Dermis microvascular lymphatic vessel endothelial cell (primary cell): ENCODE measurements at regions not wholly inside any gene's neighbourhood (a gene's known extent, or its start where the extent isn't known, plus 50 kb on each side); places are given as distances from the start of the nearest gene placed in this dataset.
A peak's percentile ranks its signal among the peaks of the same experiment; 100 is the strongest.

Source experiments
- DNase-seq, 2 donors: peaks; one replicate each; pipeline versions ENCODE4 v3.0.0 to v3.0.0-alpha.2; 2010; ENCODE audit warnings: low read depth in 2 of 2

GRCh38 chr10:52897162-52897561 lies 124.6 kb upstream of the MBL2 start:
- no peak for DNase-seq

GRCh38 chr10:52895059-52895458 lies 122.5 kb upstream of the MBL2 start:
- DNase-seq = no peak

DNA sequence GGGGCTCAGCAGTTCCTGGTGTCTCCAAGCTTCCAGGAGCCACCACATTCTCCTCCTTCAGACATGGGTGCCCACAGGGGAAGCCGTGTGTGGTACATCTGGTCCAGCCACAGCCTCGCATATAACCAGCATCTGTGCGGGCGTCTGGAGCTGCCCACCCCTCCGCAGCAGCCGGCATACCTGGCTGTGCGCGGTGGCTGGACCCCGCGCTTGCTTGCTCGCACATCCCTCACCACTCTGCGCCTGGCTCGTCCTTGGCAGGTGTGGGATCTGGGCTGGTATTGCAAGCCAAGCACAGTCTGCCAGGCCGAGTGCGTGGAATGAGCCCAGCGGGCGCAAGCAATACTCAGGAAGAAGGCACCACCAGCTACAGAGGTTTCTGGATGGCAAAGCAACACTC lies 117.7 kb upstream of the MBL2 start:
- DNase-seq = no peak

DNA sequence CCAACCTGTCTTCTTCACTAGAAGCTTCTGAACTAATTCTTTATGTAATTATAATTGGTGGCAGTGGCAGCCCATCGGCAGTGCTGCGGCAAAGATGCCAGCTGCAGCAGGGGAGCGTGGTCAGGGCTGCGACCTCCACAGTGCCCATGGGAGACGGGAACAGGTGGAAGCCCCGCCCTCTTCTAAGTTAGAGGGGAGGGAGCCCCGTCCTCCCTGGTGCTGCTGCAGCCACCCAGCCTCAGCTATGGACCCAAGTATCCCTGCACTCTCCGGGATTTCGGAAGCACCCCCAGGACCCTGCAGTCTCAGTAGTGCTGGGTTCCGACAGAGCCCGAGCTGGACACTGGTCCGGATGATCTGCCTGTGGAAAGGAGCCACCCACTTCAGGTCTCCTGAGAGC lies 117.0 kb upstream of the MBL2 start:
- DNase-seq = no peak

DNA sequence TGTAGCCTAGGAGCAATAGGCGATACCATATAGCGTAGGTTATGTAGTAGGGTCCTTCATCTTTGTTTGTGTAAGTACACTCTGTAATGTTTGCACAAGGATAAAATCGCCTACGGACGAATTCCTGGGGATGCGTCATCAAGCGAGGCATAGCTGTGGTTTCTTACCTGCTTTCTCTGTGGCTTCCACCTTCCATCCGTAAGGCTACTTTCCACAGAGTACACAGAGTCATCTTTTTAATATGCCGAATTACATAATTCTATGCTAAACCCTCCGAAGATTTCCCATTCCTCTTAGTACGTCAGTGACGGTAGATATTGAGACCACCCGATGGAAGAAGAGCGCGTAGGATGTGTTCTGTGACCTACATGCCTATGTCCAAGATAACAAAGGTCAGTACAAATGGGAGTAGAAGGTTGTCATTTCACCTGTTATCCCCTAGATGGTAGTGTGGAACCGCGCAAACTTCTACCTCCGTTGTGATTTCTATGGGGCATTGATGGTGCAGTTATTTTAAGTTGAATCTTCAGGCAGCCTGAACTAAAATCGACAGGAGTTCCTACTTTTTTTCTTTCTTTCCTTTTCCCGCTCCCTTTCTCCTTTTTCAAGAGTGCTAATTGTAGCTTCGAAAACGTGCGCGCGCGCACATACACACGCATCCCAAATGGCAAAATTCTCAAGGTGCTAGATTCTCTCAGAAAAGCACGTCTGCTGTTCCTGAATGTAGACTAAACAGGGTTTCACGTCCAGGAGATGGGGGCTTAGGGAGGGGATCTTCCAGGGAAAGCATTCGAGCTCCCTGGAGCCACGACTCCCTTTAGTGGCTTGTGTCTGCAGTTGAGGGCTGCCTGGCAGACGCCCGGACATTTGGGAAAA lies 111.7 kb upstream of the MBL2 start:
- peak; percentile 17 to 52 for DNase-seq

DNA sequence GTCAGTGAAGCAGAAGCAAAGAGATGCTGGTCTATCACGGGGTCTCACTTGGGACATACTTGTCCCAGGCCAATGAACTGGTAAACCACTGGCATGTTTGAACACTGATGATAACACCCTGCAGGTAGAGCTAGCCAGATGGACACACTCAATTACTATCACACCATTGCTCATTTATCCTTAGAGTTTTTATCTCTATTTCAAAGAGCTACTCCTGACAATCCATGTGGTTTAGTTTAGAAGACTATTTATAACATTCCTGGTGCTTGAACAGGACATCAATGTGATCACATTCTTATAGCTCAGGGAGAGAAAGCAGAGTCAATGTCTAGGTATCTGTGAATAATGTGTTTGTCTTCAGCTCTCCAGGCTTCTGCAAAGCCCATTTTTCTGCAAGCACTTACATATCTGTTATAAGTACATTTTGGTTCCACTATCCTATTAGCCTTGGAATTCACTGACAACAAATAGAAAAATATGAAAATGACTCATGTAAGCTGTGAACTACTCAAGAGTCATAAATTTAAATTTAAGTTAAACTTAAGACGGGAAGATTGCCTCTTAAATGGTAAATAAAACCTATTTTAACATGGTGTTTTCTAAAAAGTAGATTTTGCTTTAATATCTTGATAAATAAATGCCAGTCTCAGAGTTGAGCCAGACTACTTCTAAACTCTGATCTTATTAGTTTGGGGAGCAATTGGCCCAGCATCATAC lies 106.7 kb upstream of the MBL2 start:
- no peak for DNase-seq

GRCh38 chr10:52877451-52877850 lies 104.9 kb upstream of the MBL2 start:
- no peak for DNase-seq

GRCh38 chr10:52875336-52875735 lies 102.8 kb upstream of the MBL2 start:
- DNase-seq = no peak

DNA sequence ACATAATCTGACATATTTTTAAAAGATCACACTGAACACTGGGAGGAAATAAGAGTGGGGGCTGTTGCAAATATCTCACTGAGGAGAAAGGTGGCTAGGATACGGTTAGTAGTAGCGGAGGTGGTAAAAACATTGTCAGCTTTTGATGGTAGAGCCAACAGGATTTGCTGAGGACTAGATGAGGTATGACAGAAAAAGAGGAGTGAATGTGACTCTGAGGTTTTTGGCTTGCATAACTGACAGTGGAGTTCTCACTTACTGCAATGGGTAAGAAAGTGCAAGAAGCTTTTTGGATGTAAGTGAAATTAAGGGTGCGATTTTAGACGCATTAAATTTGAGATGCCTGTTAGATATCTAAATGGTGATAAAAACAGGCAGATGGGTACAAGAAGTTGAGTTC lies 102.0 kb upstream of the MBL2 start:
- DNase-seq = no peak

DNA sequence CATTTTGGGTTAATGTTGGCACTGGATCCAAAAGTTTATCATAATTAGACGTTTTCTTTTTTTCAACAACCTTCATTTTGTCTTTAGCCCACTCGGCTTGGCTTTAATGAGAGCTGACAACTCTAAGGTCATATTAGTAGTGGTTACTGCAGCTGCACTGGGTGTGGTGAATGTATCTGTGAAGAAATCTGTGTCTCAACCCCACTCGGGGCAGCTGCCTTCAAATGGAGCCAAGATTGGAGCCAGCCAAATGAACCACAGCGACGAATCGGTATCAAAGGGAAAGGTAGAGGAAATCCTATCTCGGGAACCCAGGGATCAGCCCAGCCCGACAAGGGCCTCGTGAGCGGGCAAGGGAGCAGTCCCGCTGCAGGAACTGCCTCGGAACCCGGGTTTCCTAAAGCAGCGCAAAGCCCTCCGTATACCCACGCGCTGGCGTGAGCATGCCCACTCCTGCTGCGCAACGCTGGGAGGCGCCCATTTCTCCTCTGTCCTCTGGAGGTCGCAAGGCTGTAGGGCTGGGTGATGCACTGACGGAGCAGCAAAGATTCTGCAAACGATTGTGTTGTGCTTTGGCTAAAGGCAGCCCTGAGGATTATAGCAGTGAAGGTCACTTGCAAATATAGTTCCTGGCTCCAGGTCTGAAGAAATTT lies 98.7 kb upstream of the MBL2 start:
- no peak for DNase-seq

DNA sequence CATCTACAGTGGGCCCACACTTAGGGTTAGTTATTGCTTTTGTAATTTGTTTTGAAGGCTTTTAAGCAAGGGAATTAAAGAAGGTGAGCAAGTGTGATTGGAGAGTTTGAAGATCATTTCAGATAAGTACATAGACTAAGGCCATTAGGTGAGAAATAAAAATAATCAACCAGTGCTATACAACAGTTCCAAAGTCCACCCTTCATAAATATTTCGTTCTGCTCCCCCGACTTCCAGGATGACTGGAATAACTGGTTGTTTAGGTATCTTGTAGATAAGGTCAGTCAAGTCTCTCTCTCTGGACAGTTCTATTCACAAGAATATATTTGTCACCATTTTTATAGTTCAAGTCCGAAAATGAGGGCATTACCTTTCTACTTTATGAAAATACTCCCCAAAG lies 98.0 kb upstream of the MBL2 start:
- DNase-seq = no peak

GRCh38 chr10:52869864-52870263 lies 97.3 kb upstream of the MBL2 start:
- DNase-seq = no peak

- DNase-seq = no peak
Observed at GRCh38 chr10:52865213-52865612, 92.6 kb upstream of the MBL2 start.

- DNase-seq = no peak
Observed at GRCh38 chr10:52864201-52865106, 91.9 kb upstream of the MBL2 start.

GRCh38 chr10:52858722-52859121 lies 86.1 kb upstream of the MBL2 start:
- DNase-seq = no peak

DNA sequence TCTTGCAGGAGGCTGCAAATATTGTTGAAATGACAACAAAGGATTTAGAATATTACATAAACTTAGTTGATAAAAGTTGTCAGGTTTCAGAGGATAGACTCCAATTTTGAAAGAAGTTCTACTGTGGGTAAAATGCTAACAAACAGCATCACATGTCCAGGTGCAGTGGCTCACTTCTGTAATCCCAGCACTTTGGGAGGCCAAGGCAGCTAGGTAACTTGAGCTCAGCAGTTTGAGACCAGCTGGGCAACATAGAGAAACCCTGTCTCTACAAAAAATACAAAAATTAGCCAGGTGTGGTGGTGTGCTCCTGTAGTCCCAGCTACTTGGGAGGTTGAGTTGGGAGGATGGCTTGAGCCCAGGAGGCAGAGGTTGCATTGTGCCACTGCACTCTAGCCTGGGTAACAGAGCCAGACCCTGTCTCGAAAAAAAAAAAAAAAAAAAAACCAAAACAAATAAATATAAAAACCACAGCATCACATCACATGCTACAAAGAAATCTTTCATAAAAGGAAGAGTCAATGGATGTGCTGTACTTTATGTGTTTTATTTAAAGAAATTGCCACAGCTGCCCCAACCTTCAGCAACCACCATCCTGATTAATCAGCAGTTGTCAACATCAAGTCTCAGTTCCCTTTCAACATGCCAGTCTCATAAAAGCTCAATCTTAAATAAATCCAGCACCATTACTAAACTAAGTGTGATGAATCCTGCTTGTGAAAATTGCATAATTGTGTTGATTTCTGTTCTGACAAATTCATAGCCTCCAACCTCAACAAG lies 83.2 kb upstream of the MBL2 start:
- DNase-seq = no peak

GRCh38 chr10:52853704-52854103 lies 81.1 kb upstream of the MBL2 start:
- no peak for DNase-seq

DNA sequence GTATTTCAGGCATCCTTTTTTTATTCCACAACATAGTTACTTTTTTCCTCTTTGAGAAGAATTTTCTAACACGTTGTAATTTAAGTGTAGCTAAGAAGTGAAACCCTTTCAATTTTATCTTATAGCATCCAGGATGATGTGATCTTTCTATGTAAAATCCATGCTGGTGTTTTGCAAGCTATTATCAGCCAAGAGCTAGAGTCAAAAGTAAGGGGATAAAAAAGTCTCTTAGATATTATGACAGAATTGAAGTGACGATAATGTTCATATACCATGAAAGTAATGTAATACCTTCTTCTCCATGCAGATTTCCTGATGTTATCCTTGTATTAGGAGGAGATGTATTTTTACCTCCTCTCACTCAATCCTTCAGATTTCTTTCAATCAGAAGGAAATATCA lies 64.2 kb upstream of the MBL2 start:
- DNase-seq = no peak
